ENCODE measurements at regions not wholly inside any gene's neighbourhood (a gene's known extent, or its start where the extent isn't known, plus 50 kb on each side); places are given as distances from the start of the nearest gene placed in this dataset.

GRCh38 chr20:57835074-57835452, 125.2 kb upstream of the PMEPA1 start:
- TF ChIP-seq CTCF (IDR thresholded peaks at IDR 0.05), result no peak
- TF ChIP-seq POLR2AphosphoS5 (IDR thresholded peaks at IDR 0.05), result no peak
- TF ChIP-seq EP300 (IDR thresholded peaks at IDR 0.05), result no peak
